Activated CD4-positive, alpha-beta T cell treated with anti-CD3 and anti-CD28 coated beads, Interleukin-2, amount 50 U/mL, for 48 hours (primary cell): ENCODE measurements at regions not wholly inside any gene's neighbourhood (a gene's known extent, or its start where the extent isn't known, plus 50 kb on each side); places are given as distances from the start of the nearest gene placed in this dataset.
"Not testable (repeated sequence)": the region's sequence is repeated elsewhere in the genome, so short reads cannot be mapped to it uniquely, and the experiment has no call there.

Experiments used
- DNase-seq, 2 experiments: peaks; one replicate each; pipeline ENCODE4 v3.0.0-alpha.2; 2020

DNA sequence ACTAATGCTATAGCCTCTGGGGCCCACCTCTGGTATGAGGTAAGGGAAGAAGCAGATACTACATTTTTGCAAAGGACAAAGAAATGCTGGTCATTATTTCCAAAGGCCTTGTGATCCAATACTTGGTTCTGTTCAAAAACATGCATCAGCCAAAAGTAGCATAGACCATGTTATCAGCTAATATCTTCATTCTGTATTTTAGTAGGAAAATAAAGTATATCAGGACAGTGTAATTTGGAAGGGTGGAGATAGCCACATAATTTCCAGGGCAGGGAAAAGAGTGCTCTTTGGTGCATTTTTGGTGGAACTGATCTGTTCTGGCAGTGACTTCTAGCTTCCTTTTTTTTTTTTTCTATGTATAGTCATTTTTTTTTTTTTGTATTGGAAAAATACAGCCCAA, 258.0 kb upstream of the SOX4 start:
- DNase-seq, result no peak

- no peak for DNase-seq
Observed at GRCh38 chr6:21337263-21337662, 256.3 kb upstream of the SOX4 start.

DNA sequence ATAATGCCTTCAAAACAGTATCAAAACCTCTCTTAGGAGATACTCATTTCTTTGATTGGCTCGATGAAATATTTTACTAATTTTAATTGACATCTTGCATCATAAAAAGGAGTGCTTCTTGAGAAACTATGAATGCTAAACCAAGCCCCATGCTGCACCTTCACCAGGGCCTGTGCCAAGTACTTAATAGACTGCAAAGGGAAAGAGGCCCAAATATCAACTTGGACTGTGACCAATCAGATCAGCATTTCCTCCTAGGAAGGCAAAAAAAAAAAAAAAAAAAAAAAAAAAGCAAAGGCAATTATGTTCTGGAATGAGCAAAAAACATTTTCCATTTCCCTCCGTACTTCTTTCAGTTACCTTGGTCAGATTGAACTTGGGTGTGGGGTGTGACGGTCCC, 253.0 kb upstream of the SOX4 start:
- no peak for DNase-seq

GRCh38 chr6:21341910-21342309, 251.6 kb upstream of the SOX4 start:
- no peak for DNase-seq

DNA sequence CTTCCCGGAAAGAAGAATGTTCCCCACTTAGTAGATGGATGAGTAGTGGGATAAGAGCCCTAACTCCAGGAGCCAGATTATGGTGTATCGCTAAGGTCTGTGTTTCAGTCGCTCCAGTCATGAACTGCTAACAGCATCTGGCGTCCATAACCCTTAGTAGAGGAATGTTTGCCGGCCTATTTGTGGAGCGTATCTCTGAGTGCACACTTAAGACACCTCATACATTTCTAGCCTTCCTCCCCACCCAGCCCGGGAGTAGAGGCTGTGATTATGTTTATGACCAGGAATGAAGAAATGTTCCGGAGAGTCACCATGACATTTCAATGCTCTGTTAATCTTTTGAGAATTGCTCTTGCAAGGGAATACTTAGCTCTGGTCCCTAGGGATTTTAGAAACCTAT, 251.1 kb upstream of the SOX4 start:
- no peak for DNase-seq

DNA sequence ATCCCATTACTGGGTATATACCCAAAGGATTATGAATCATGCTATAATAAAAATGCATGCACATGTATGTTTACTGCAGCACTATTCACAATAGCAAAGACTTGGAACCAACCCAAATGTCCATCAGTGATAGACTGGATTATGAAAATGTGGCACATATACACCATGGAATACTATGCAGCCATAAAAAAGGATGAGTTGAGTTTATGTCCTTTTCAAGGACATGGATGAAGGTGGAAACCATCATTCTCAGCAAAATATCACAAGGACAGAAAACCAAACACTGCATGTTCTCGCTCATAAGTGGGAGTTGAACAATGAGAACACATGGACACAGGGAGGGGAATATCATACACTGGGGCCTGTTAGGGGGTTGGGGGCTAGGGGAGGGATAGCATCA, 247.8 kb upstream of the SOX4 start:
- not testable (repeated sequence) for DNase-seq

DNA sequence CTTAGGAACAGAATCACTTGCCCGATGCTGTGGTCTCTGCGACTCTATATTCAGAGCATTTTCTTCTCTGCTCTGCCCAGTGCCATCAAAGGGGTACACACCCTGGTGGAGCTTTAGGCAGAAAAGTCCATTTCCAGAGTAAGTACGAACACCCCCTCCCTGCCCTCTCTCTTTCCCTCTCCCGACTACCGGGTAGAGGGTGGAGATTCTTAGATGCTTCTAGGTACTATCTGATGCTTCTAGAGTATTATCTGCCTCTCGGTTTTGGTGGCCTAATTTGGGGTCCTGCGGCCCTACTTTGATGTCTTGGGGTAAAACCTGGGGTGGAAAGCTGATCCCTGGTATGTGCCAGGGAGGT, 245.4 kb upstream of the SOX4 start:
- no peak for DNase-seq

GRCh38 chr6:21348504-21349195, 244.9 kb upstream of the SOX4 start:
- no peak for DNase-seq

DNA sequence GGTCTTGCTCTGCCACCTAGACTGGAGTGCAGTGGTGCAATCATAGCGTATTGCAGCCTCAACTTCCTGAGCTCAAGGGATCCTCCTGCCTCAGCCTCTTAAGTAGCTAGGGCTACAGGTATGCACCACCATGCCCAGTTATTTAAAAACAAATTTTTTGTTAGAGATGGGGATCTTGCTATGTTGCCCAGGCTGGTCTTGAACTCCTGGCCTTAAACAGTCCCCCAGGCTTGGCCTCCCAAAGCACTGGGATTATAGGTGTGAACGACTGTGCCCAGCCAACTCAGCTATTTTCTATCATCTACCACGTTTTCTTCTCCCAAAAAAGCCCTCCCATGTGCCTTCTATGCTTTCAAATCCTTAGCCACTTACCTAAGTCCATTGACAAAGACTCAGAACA, 243.7 kb upstream of the SOX4 start:
- no peak for DNase-seq

- DNase-seq, result no peak
Observed at GRCh38 chr6:21350926-21351325, 242.6 kb upstream of the SOX4 start.

GRCh38 chr6:21352131-21352530, 241.4 kb upstream of the SOX4 start:
- DNase-seq, result no peak

GRCh38 chr6:21354805-21355238, 238.7 kb upstream of the SOX4 start:
- DNase-seq, result no peak

DNA sequence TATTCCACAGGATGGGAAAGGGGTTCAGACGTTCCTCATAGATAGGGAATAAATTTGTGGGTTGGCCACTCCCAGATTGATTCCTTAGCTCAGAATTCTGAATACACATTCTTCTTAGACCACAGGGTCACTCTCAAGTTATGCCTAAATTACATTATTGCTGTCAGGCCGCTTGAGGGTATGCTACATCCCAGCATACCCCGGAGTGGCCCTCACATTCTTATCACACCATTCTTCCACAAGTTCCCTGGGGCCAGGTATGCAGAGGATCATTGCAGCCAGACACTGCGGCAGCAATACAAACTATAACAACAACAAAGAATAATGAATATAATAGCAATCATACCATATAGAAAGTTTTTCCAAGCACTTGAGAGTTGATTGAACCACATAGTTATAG, 237.9 kb upstream of the SOX4 start:
- DNase-seq, result no peak

GRCh38 chr6:21357262-21357661, 236.3 kb upstream of the SOX4 start:
- DNase-seq, result no peak

- DNase-seq, result no peak
Observed at GRCh38 chr6:21359926-21360325, 233.6 kb upstream of the SOX4 start.

- DNase-seq, result no peak
Observed at GRCh38 chr6:21360336-21360735, 233.2 kb upstream of the SOX4 start.

DNA sequence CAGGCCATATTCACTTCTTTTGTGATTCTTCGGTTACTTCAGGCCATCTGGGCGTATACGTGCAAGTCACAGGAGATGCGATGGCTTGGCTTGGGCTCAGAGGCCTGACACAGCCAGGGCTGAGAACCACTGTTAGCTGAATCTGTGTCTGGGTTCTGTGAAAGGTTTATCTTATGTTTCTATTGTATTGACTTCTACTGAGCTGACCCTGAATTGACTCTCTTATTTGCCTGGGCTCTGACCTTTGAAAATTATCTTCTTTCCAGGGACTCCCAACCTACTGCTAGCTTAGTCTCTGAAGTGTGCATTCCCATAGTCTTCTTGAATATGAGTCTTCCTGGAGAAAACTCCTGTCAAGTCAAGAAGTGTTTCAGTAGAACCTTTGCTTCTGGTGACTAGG, 226.4 kb upstream of the SOX4 start:
- DNase-seq, result no peak

- DNase-seq, result no peak
Observed at GRCh38 chr6:21367649-21368154, 225.8 kb upstream of the SOX4 start.

GRCh38 chr6:21371061-21371460, 222.5 kb upstream of the SOX4 start:
- DNase-seq, result no peak

GRCh38 chr6:21371676-21372171, 221.8 kb upstream of the SOX4 start:
- DNase-seq, result no peak

DNA sequence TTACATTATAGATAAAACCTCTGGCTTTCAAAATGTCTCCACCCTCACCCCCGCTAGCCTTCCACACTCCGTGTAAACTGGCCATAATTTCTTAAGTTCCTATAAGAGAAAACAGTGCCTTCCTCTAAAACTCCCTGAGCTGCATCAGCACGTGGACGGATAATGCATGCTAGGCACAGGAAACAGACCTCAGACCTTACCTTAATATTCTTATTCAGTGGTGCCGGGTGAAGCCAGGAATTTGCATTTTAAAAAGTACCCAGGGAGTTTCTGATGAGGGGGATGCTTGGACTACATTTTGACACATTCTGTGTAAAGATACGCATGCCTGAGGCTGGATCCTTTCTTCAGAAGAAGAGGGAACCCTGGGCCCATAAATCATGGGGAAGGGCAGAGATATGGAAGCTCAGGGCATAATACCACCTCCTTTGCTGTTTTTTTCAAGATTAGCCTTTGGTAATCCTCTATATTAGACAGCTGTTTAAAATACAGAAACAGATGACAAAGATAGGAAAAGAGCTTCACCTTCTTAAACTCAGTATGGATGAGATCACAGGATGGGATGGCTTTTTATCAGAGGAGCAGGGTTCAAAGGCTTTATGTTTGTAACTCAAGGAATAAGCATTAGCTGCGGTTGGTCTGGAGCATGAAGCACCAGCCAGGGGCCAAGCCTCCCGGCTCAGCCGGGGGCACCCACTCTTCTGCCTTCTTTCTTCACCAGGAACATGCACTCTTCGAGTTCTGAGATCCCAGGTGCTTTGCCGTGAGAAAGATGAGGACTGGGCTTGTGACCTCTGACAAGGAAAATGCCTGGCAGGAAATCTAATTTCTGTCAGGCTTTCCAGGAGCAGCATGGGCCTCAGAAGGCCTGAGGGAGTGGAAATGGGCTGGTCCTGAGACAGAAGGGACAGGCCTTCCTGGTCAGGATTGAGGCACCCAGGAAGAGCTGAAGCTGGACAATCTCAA, 218.1 kb upstream of the SOX4 start:
- DNase-seq, result no peak

- no peak for DNase-seq
Observed at GRCh38 chr6:21377356-21377755, 216.2 kb upstream of the SOX4 start.

- DNase-seq, result no peak
Observed at GRCh38 chr6:21381331-21381963, 212.1 kb upstream of the SOX4 start.
